Natural killer cell treated with Interleukin-12 subunit alpha and Interleukin-12 subunit beta and Interleukin-15 and Interleukin-18, amount 100 ng/mL, for 72 hours (primary cell): ENCODE measurements at regions not wholly inside any gene's neighbourhood (a gene's known extent, or its start where the extent isn't known, plus 50 kb on each side); places are given as distances from the start of the nearest gene placed in this dataset.

Source experiments
- ATAC-seq, 2 donors: fragments of 150-1000 bp; cut with Tn5 transposase in 1 of 2; sonication (Bioruptor Pico), chemical (Tn5 transposase) in 1 of 2; 2 replicates each; pipeline ENCODE4 v1.10.0; 2021
- DNase-seq: peaks from one replicate; pipeline ENCODE4 v3.0.0; 2022; ENCODE audit warnings: low spot score
- H3K27ac Mint-ChIP-seq, 2 donors: 1 replicate in 1 of 2; 2 replicates in 1 of 2; pipeline ENCODE4 v1.8.0; 2022; ENCODE audit warnings: mixed read lengths in 2 of 2, mild to moderate bottlenecking in 1 of 2, moderate library complexity in 1 of 2
- H3K27me3 Mint-ChIP-seq, 2 donors: 1 replicate in 1 of 2; 2 replicates in 1 of 2; pipeline ENCODE4 v1.8.0; 2022; ENCODE audit warnings: mixed read lengths in 2 of 2
- H3K36me3 Mint-ChIP-seq: one replicate; pipeline ENCODE4 v1.8.0; 2022; ENCODE audit warnings: mixed read lengths
- H3K4me1 Mint-ChIP-seq, 2 donors: 1 replicate in 1 of 2; 2 replicates in 1 of 2; pipeline ENCODE4 v1.8.0; 2022; ENCODE audit warnings: low read depth in 2 of 2, mixed read lengths in 2 of 2, mild to moderate bottlenecking in 1 of 2
- H3K4me3 Mint-ChIP-seq: one replicate; pipeline ENCODE4 v1.8.0; 2022; ENCODE audit warnings: mixed read lengths
- H3K9me3 Mint-ChIP-seq: 2 replicates; pipeline ENCODE4 v1.8.0; 2022; ENCODE audit warnings: mixed read lengths

GRCh38 chr1:242877229-242877628 lies 352.7 kb upstream of the PLD5 start:
- Mint-ChIP-seq H3K36me3 (no peaks in the 10 kb centered on the region), H3K27me3 (peaks cover 0 to 7% of the 10 kb centered on the region in 2 donors), H3K4me1 (no peaks in the 10 kb centered on the region), H3K27ac (no peak overlapping the region), H3K9me3 (no peaks in the 10 kb centered on the region), H3K4me3 (no peak overlapping the region)
- DNase-seq, result no peak
- ATAC-seq, result peak in 1 of 2 donors; percentile 32

GRCh38 chr1:242876030-242876429 lies 351.5 kb upstream of the PLD5 start:
- no peaks in the 10 kb centered on the region for H3K4me1 Mint-ChIP-seq

GRCh38 chr1:242873661-242874060 lies 349.2 kb upstream of the PLD5 start:
- Mint-ChIP-seq H3K4me3 (no peak overlapping the region), H3K4me1 (no peaks in the 10 kb centered on the region), H3K27ac (no peak overlapping the region), H3K27me3 (peaks cover 0 to 7% of the 10 kb centered on the region in 2 donors), H3K9me3 (no peaks in the 10 kb centered on the region), H3K36me3 (no peaks in the 10 kb centered on the region)
- no peak for ATAC-seq
- no peak for DNase-seq

More at GRCh38 chr1:242876030-242876429, 351.5 kb upstream of the PLD5 start:
- Mint-ChIP-seq H3K27me3 (peaks cover 0 to 14% of the 10 kb centered on the region in 2 donors), H3K36me3 (no peaks in the 10 kb centered on the region), H3K4me3 (no peak overlapping the region), H3K27ac (no peak overlapping the region), H3K9me3 (no peaks in the 10 kb centered on the region)
- DNase-seq (no peak), ATAC-seq (no peak)

GRCh38 chr1:242872521-242872920 lies 348.0 kb upstream of the PLD5 start:
- Mint-ChIP-seq H3K27ac (no peak overlapping the region), H3K36me3 (no peaks in the 10 kb centered on the region), H3K27me3 (peaks cover 0 to 7% of the 10 kb centered on the region in 2 donors), H3K9me3 (no peaks in the 10 kb centered on the region), H3K4me1 (no peaks in the 10 kb centered on the region), H3K4me3 (no peak overlapping the region)
- ATAC-seq, result no peak
- no peak for DNase-seq

GRCh38 chr1:242871471-242872030 lies 347.1 kb upstream of the PLD5 start:
- Mint-ChIP-seq H3K27me3 (peaks cover 0 to 7% of the 10 kb centered on the region in 2 donors), H3K4me3 (no peak overlapping the region), H3K9me3 (no peaks in the 10 kb centered on the region), H3K4me1 (no peaks in the 10 kb centered on the region), H3K36me3 (no peaks in the 10 kb centered on the region), H3K27ac (no peak overlapping the region)
- ATAC-seq (no peak), DNase-seq (no peak)

GRCh38 chr1:242870966-242871365 lies 346.5 kb upstream of the PLD5 start:
- ATAC-seq (no peak), DNase-seq (no peak)
- Mint-ChIP-seq H3K4me1 (no peaks in the 10 kb centered on the region), H3K27ac (no peak overlapping the region), H3K27me3 (peaks cover 0 to 7% of the 10 kb centered on the region in 2 donors), H3K36me3 (no peaks in the 10 kb centered on the region), H3K9me3 (no peaks in the 10 kb centered on the region), H3K4me3 (no peak overlapping the region)

- no peaks in the 10 kb centered on the region for H3K4me1 Mint-ChIP-seq
- DNase-seq (no peak), ATAC-seq (no peak)
- no peak overlapping the region for H3K27ac Mint-ChIP-seq
- H3K36me3 Mint-ChIP-seq, result no peaks in the 10 kb centered on the region
- H3K9me3 Mint-ChIP-seq, result peaks cover 12% of the 10 kb centered on the region
- H3K27me3 Mint-ChIP-seq, result no peaks in the 10 kb centered on the region
- no peak overlapping the region for H3K4me3 Mint-ChIP-seq
Observed at GRCh38 chr1:242856289-242856688, 331.8 kb upstream of the PLD5 start.

- Mint-ChIP-seq H3K36me3 (no peaks in the 10 kb centered on the region), H3K27ac (no peak overlapping the region), H3K9me3 (peaks cover 20% of the 10 kb centered on the region), H3K27me3 (no peaks in the 10 kb centered on the region), H3K4me1 (no peaks in the 10 kb centered on the region), H3K4me3 (no peak overlapping the region)
- ATAC-seq (no peak), DNase-seq (no peak)
Observed at GRCh38 chr1:242854466-242854865, 330.0 kb upstream of the PLD5 start.

GRCh38 chr1:242847390-242847993 lies 323.0 kb upstream of the PLD5 start:
- H3K27ac Mint-ChIP-seq, result no peak overlapping the region
- no peak for ATAC-seq
- H3K36me3 Mint-ChIP-seq, result no peaks in the 10 kb centered on the region
- H3K4me3 Mint-ChIP-seq, result no peak overlapping the region
- DNase-seq, result no peak
- H3K27me3 Mint-ChIP-seq, result no peaks in the 10 kb centered on the region
- H3K4me1 Mint-ChIP-seq, result no peaks in the 10 kb centered on the region
- H3K9me3 Mint-ChIP-seq, result peaks cover 23% of the 10 kb centered on the region

- no peaks in the 10 kb centered on the region for H3K36me3 Mint-ChIP-seq
- H3K4me3 Mint-ChIP-seq, result no peak overlapping the region
- DNase-seq, result no peak
- no peak for ATAC-seq
- no peak overlapping the region for H3K27ac Mint-ChIP-seq
- H3K4me1 Mint-ChIP-seq, result no peaks in the 10 kb centered on the region
- H3K9me3 Mint-ChIP-seq, result peaks cover 6% of the 10 kb centered on the region
- H3K27me3 Mint-ChIP-seq, result no peaks in the 10 kb centered on the region
Observed at GRCh38 chr1:242842094-242842493, 317.6 kb upstream of the PLD5 start.

- Mint-ChIP-seq H3K27me3 (no peaks in the 10 kb centered on the region), H3K27ac (no peak overlapping the region), H3K4me1 (no peaks in the 10 kb centered on the region)
Observed at GRCh38 chr1:242839101-242839500, 314.6 kb upstream of the PLD5 start.

GRCh38 chr1:242836423-242836822 lies 311.9 kb upstream of the PLD5 start:
- H3K27me3 Mint-ChIP-seq, result no peaks in the 10 kb centered on the region
- H3K27ac Mint-ChIP-seq, result no peak overlapping the region
- no peak overlapping the region for H3K4me3 Mint-ChIP-seq
- no peaks in the 10 kb centered on the region for H3K4me1 Mint-ChIP-seq
- ATAC-seq (no peak), DNase-seq (no peak)
- H3K9me3 Mint-ChIP-seq, result peaks cover 1% of the 10 kb centered on the region
- H3K36me3 Mint-ChIP-seq, result no peaks in the 10 kb centered on the region

More at GRCh38 chr1:242839101-242839500, 314.6 kb upstream of the PLD5 start:
- peaks cover 3% of the 10 kb centered on the region for H3K9me3 Mint-ChIP-seq
- no peak for DNase-seq
- H3K36me3 Mint-ChIP-seq, result no peaks in the 10 kb centered on the region
- no peak overlapping the region for H3K4me3 Mint-ChIP-seq
- ATAC-seq, result peak in 1 of 2 donors; percentile 20

GRCh38 chr1:242828828-242829227 lies 304.3 kb upstream of the PLD5 start:
- H3K27me3 Mint-ChIP-seq, result no peaks in the 10 kb centered on the region
- no peaks in the 10 kb centered on the region for H3K36me3 Mint-ChIP-seq
- no peak overlapping the region for H3K27ac Mint-ChIP-seq
- H3K4me1 Mint-ChIP-seq, result no peaks in the 10 kb centered on the region
- no peak for DNase-seq
- ATAC-seq, result no peak
- peaks cover 9% of the 10 kb centered on the region for H3K9me3 Mint-ChIP-seq
- no peak overlapping the region for H3K4me3 Mint-ChIP-seq

GRCh38 chr1:242828199-242828598 lies 303.7 kb upstream of the PLD5 start:
- H3K27me3 Mint-ChIP-seq, result no peaks in the 10 kb centered on the region
- H3K4me3 Mint-ChIP-seq, result no peak overlapping the region
- ATAC-seq (no peak), DNase-seq (no peak)
- no peaks in the 10 kb centered on the region for H3K4me1 Mint-ChIP-seq
- no peak overlapping the region for H3K27ac Mint-ChIP-seq
- H3K9me3 Mint-ChIP-seq, result peaks cover 9% of the 10 kb centered on the region
- no peaks in the 10 kb centered on the region for H3K36me3 Mint-ChIP-seq

GRCh38 chr1:242827538-242827937 lies 303.0 kb upstream of the PLD5 start:
- H3K27ac Mint-ChIP-seq, result no peak overlapping the region

More at GRCh38 chr1:242827538-242827937, 303.0 kb upstream of the PLD5 start:
- no peaks in the 10 kb centered on the region for H3K36me3 Mint-ChIP-seq
- peaks cover 12% of the 10 kb centered on the region for H3K9me3 Mint-ChIP-seq
- H3K4me3 Mint-ChIP-seq, result no peak overlapping the region
- no peak for DNase-seq
- ATAC-seq, result no peak
- H3K4me1 Mint-ChIP-seq, result no peaks in the 10 kb centered on the region
- H3K27me3 Mint-ChIP-seq, result no peaks in the 10 kb centered on the region
